Left renal pelvis (tissue), 4 donors: ENCODE measurements at regions not wholly inside any gene's neighbourhood (a gene's known extent, or its start where the extent isn't known, plus 50 kb on each side); places are given as distances from the start of the nearest gene placed in this dataset.
"Not testable (repeated sequence)": the region's sequence is repeated elsewhere in the genome, so short reads cannot be mapped to it uniquely, and the experiment has no call there.

Source experiments
- DNase-seq, 4 donors: peaks; one replicate each; pipeline ENCODE4 v3.0.0-alpha.2; 2013; ENCODE audit warnings: low read depth in 4 of 4, low spot score in 3 of 4

- DNase-seq: no peak
Measured at GRCh38 chr1:101366513-101367215, 129.8 kb downstream of the S1PR1 start.

- DNase-seq: no peak
Measured at GRCh38 chr1:101367630-101368029, 130.8 kb downstream of the S1PR1 start.

GRCh38 chr1:101370488-101370887, 133.7 kb downstream of the S1PR1 start:
- no peak for DNase-seq

GRCh38 chr1:101371259-101371658, 134.4 kb downstream of the S1PR1 start:
- DNase-seq: no peak

GRCh38 chr1:101373570-101373969, 136.8 kb downstream of the S1PR1 start:
- DNase-seq: no peak

GRCh38 chr1:101375448-101375847, 138.6 kb downstream of the S1PR1 start:
- DNase-seq: not testable (repeated sequence)

GRCh38 chr1:101376121-101377083, 139.6 kb downstream of the S1PR1 start:
- DNase-seq: no peak

GRCh38 chr1:101377084-101377835, 140.4 kb downstream of the S1PR1 start:
- no peak for DNase-seq

- no peak for DNase-seq
Measured at GRCh38 chr1:101379037-101379436, 142.2 kb downstream of the S1PR1 start.

GRCh38 chr1:101379950-101380349, 143.1 kb downstream of the S1PR1 start:
- DNase-seq: no peak

GRCh38 chr1:101382135-101382534, 145.3 kb downstream of the S1PR1 start:
- DNase-seq: no peak

GRCh38 chr1:101388904-101389546, 152.2 kb downstream of the S1PR1 start:
- DNase-seq: no peak

- no peak for DNase-seq
Measured at GRCh38 chr1:101389547-101389929, 152.7 kb downstream of the S1PR1 start.

GRCh38 chr1:101392552-101392951, 155.7 kb downstream of the S1PR1 start:
- DNase-seq: no peak

GRCh38 chr1:101394041-101394440, 157.2 kb downstream of the S1PR1 start:
- no peak for DNase-seq

- DNase-seq: no peak
Measured at GRCh38 chr1:101399222-101399621, 162.4 kb downstream of the S1PR1 start.

- DNase-seq: no peak
Measured at GRCh38 chr1:101406271-101406670, 169.5 kb downstream of the S1PR1 start.

- no peak for DNase-seq
Measured at GRCh38 chr1:101406681-101407080, 169.9 kb downstream of the S1PR1 start.

GRCh38 chr1:101407505-101408211, 170.8 kb downstream of the S1PR1 start:
- no peak for DNase-seq
